Fibroblast of mammary gland (primary cell): ENCODE measurements at regions not wholly inside any gene's neighbourhood (a gene's known extent, or its start where the extent isn't known, plus 50 kb on each side); places are given as distances from the start of the nearest gene placed in this dataset.

Experiments used
- DNase-seq: peaks from one replicate; pipeline ENCODE4 v3.0.0-alpha.2; 2010; ENCODE audit warnings: low read depth
- H3K4me3 ChIP-seq: 2 replicates; pipeline ENCODE4 v1.5.1; 2011; ENCODE audit warnings: low read depth, mild to moderate bottlenecking, low read length, moderate library complexity; ENCODE audit not compliant: control insufficient read depth
- TF ChIP-seq, protein P1 (sequence below): conservative IDR thresholded peaks from 2 replicates; pipeline ENCODE4 v1.5.1; 2011; ENCODE audit warnings: low read depth, low read length, inconsistent platforms; ENCODE audit not compliant: control insufficient read depth, insufficient read depth

DNA sequence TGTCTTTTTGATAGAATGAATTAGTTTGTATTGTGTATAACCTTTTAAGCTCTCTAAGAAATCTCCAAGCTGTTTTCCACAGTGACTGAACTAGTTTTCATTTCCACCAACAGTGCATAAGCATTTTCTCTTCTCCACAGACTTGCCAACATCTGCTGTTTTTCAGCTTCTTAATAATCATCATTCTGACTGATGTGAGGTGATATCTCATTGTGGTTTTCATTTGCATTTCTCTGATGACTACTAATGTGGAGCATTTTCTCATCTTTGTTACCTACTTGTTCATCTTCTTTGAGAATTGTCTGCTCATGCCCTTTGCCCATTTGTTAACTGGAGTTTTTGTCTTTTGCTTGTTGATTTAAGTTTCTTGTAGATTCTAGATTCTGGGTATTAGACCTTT, 777.5 kb downstream of the OTOL1 start:
- H3K4me3 ChIP-seq = no peak overlapping the region
- no peak for DNase-seq
- TF ChIP-seq, protein P1, sequence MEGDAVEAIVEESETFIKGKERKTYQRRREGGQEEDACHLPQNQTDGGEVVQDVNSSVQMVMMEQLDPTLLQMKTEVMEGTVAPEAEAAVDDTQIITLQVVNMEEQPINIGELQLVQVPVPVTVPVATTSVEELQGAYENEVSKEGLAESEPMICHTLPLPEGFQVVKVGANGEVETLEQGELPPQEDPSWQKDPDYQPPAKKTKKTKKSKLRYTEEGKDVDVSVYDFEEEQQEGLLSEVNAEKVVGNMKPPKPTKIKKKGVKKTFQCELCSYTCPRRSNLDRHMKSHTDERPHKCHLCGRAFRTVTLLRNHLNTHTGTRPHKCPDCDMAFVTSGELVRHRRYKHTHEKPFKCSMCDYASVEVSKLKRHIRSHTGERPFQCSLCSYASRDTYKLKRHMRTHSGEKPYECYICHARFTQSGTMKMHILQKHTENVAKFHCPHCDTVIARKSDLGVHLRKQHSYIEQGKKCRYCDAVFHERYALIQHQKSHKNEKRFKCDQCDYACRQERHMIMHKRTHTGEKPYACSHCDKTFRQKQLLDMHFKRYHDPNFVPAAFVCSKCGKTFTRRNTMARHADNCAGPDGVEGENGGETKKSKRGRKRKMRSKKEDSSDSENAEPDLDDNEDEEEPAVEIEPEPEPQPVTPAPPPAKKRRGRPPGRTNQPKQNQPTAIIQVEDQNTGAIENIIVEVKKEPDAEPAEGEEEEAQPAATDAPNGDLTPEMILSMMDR = no peak

DNA sequence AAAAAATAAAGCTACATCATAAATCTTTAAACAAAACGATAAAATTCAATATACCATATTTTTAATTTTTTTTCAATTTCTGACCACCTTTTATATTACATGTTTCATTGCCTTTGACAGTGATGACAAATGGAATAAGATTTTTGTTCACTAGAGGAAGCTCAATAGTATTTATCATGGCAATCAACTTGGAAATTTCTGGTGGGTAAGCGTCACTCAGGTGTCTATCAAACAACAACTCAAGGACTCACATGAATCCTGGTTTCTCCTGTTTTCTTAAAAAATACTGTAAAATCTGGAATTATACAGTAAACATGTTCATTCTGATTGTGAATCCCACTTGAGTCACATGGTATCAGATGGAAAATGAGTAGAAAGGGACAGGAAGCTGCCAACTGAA, 782.2 kb downstream of the OTOL1 start:
- TF ChIP-seq, protein P1 = no peak
- no peak for DNase-seq
- no peak overlapping the region for H3K4me3 ChIP-seq

DNA sequence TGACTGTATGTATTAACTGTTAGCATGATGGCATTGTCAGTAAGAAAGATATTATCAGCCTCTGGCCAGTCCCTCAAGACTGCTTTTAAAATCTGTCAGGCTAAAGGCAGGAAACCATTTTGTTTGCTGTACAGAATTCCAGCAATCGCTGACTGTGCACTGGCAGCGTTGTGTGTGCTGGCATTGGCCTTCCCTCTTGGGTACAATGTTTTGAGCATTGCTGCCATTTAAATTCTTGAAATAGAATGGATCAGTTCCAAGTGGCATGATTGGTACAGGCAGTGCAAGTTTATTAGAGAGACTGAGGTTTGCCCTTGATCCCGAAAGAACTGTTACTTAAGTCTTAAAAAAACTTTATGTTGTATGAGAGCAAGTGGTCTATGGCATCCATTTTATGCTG, 788.7 kb downstream of the OTOL1 start:
- no peak overlapping the region for H3K4me3 ChIP-seq
- no peak for DNase-seq
- TF ChIP-seq, protein P1 = no peak

DNA sequence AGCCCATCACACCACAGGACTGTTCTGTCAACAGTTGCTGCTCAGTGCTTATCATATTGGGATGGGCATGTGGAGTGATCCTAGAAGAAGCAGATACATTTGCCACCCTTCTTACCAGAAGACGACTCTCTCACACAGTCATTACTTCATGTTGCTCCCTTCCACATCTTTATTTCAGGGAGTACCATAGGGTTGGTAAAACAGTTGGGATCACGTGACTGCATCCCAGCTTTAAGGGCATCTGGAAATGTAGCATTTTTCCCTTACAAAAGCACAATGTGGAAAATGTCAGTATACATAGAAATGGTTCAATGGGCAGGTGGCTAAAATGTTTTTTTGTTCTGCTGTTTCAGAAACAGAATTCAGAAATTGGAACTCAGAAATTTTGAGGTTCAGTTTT, 791.0 kb downstream of the OTOL1 start:
- DNase-seq = no peak
- TF ChIP-seq, protein P1 = no peak

DNA sequence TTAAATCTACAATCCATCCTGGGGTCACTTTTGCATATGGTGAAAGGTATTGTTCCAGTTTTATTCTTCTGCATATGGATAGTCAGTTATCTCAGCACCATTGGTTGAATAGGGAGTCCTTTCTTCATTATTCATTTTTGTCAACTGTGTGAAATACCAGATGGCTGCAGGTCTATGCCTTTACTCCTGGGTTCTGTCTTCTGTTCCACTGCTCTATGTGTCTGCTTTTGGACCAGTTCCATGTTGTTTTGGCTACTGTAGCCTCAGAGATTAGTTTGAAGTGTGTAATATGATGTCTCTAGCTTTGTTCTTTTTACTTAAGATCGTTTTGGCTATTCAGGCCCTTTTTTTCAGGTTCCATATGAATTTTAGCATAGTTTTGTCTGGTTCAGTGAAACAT, 795.8 kb downstream of the OTOL1 start:
- H3K4me3 ChIP-seq = no peak overlapping the region
- DNase-seq = no peak
- TF ChIP-seq, protein P1 = no peak

More for the DNA sequence above, 791.0 kb downstream of the OTOL1 start:
- H3K4me3 ChIP-seq = no peak overlapping the region

DNA sequence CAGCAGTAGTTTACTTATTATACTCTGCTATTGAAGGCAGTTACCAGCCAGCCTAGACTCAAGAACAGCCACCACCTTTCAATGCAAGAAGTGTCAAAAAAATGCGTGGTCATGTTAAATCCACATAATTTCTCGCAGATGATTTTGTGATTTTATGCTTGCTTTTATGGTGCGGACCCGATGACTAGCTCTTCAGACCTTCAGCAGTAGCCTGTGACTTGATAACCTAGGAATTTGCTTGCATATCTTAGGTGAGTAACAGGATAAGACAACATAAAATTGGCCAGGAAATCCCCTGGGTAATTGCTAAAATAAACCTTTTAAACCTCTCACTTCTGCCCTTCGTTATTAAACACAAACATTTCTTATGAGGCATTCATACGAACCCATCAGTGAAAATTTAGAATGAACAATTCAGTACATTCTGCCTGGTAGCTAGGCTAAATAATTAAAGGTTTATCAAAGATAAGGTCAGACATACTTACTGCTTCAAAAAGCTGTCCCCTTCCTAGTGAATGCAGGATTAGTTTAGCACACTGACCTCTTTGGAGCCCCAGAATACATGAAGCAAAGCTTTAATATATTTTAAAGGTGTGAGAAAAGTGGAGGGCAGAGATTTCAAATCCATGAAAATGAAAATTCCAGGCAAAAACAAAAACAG, 798.8 kb downstream of the OTOL1 start:
- TF ChIP-seq, protein P1 = no peak
- no peak overlapping the region for H3K4me3 ChIP-seq
- DNase-seq = peak; percentile 93
